A549 (cell line): ENCODE measurements at regions not wholly inside any gene's neighbourhood (a gene's known extent, or its start where the extent isn't known, plus 50 kb on each side); places are given as distances from the start of the nearest gene placed in this dataset.

Source experiments
- ATAC-seq, 2 experiments: fragments of 200-7000 bp in 1 of 2; fragments of >200 bp in 1 of 2; cut with Nextera tagmentation in 1 of 2; cut with Tn5 transposase in 1 of 2; 3 replicates each; pipeline versions ENCODE4 v1.8.0 to v1.9.1; 2018 to 2020; ENCODE audit warnings: mild to moderate bottlenecking in 1 of 2, moderate library complexity in 1 of 2
- CTCF ChIA-PET: fragments of 300-600 bp; sonication (Branson Sonifier 250); formaldehyde crosslinking; extraction: SDS; loops from one replicate; lab custom pipeline; 2021; ENCODE audit warnings: antibody characterized with exemption, inconsistent platforms; lab: Yijun Ruan, JAX
- POLR2A ChIA-PET: fragments of 350-600 bp; formaldehyde crosslinking; extraction: SDS; loops from one replicate; lab custom pipeline; 2021; ENCODE audit warnings: antibody characterized with exemption, inconsistent platforms; lab: Yijun Ruan, JAX
- DNase-seq, 2 experiments: peaks; one replicate each; pipeline versions ENCODE4 v3.0.0 to v3.0.0-alpha.2; 2011 to 2016; ENCODE audit warnings: low read depth in 1 of 2, low spot score in 1 of 2
- FAIRE-seq: peaks from 2 replicates; lab custom pipeline; 2011; peaks lifted over from hg19 to GRCh38; lab: Jason Lieb, UNC
- H3K27ac ChIP-seq, 2 experiments: fragments of >200 bp; sonication (Bioruptor Twin); formaldehyde crosslinking; 3 replicates each; pipeline ENCODE4 v1.5.1; 2016 to 2017
- H3K4me1 ChIP-seq: fragments of >200 bp; sonication (Bioruptor Twin); formaldehyde crosslinking; 3 replicates; pipeline ENCODE4 v1.6.1; 2016
- H3K4me2 ChIP-seq: fragments of >200 bp; sonication (Bioruptor Twin); formaldehyde crosslinking; 3 replicates; pipeline ENCODE4 v1.6.1; 2016
- H3K4me3 ChIP-seq: fragments of >200 bp; sonication (Bioruptor Twin); formaldehyde crosslinking; 3 replicates; pipeline ENCODE4 v1.5.1; 2016
- H3K9me3 ChIP-seq: fragments of >200 bp; sonication (Bioruptor Twin); formaldehyde crosslinking; 3 replicates; pipeline ENCODE4 v1.6.1; 2016
- ATOH8 ChIP-seq: fragments of 250-450 bp; sonication (Bioruptor Pico); IDR thresholded peaks from 2 replicates; pipeline ENCODE4 v1.5.0; 2020; ENCODE audit warnings: low read depth, mild to moderate bottlenecking, moderate library complexity
- CEBPB ChIP-seq, 2 experiments: fragments of >200 bp in 1 of 2; sonication (Bioruptor Twin) in 1 of 2; formaldehyde crosslinking in 1 of 2; IDR thresholded peaks; 2 replicates each; pipeline ENCODE4 v1.6.1; 2012 to 2016
- CHD4 ChIP-seq: fragments of 200-600 bp; sonication (generic); IDR thresholded peaks from 2 replicates; pipeline ENCODE4 v1.6.1; 2016; ENCODE audit warnings: antibody characterized with exemption, mild to moderate bottlenecking, borderline replicate concordance
- CTCF ChIP-seq: fragments of >200 bp; sonication (Bioruptor Twin); formaldehyde crosslinking; IDR thresholded peaks from 3 replicates; pipeline ENCODE4 v1.5.1; 2016
- EHMT2 ChIP-seq: fragments of 200-600 bp; sonication (generic); IDR thresholded peaks from 2 replicates; pipeline ENCODE4 v1.6.1; 2016; ENCODE audit warnings: antibody characterized with exemption, low read depth, mild to moderate bottlenecking, moderate library complexity
- ESRRA ChIP-seq: fragments of 150-350 bp; IDR thresholded peaks from 2 replicates; pipeline ENCODE4 v1.6.1; 2014; ENCODE audit warnings: mild to moderate bottlenecking, low read length, borderline replicate concordance
- HEYL ChIP-seq: fragments of 250-450 bp; sonication (Bioruptor Pico); IDR thresholded peaks from 2 replicates; pipeline ENCODE4 v1.8.0; 2021; ENCODE audit warnings: mild to moderate bottlenecking, moderate library complexity
- HOXB5 ChIP-seq: fragments of 250-450 bp; sonication (Bioruptor Pico); IDR thresholded peaks from 2 replicates; pipeline ENCODE4 v1.5.0; 2020; ENCODE audit warnings: mild to moderate bottlenecking, moderate library complexity
- JUNB ChIP-seq: fragments of >200 bp; sonication (Bioruptor Twin); formaldehyde crosslinking; IDR thresholded peaks from 2 replicates; pipeline ENCODE4 v1.6.1; 2016
- MAFK ChIP-seq: fragments of 450-650 bp; IDR thresholded peaks from 2 replicates; pipeline ENCODE4 v1.6.1; 2014; ENCODE audit not compliant: partially characterized antibody
- MYC ChIP-seq: IDR thresholded peaks from 2 replicates; pipeline ENCODE4 v1.6.1; 2012; ENCODE audit warnings: mild to moderate bottlenecking, inconsistent platforms, low read length, improper control_type of control experiment, borderline replicate concordance
- NPAS2 ChIP-seq: fragments of 250-450 bp; sonication (Bioruptor Pico); IDR thresholded peaks from 2 replicates; pipeline ENCODE4 v1.8.0; 2022; ENCODE audit warnings: mild to moderate bottlenecking, moderate library complexity, borderline replicate concordance
- NR3C1 ChIP-seq: fragments of >200 bp; sonication (Bioruptor Twin); formaldehyde crosslinking; IDR thresholded peaks from 3 replicates; pipeline ENCODE4 v1.6.1; 2017
- PHF8 ChIP-seq: fragments of 200-600 bp; sonication (generic); IDR thresholded peaks from 2 replicates; pipeline ENCODE4 v1.6.1; 2016; ENCODE audit warnings: low read depth, mild to moderate bottlenecking, antibody characterized with exemption, moderate library complexity, borderline replicate concordance
- POLR2A ChIP-seq: IDR thresholded peaks from 2 replicates; pipeline ENCODE4 v1.6.1; 2012; ENCODE audit warnings: mild to moderate bottlenecking, low read length
- RAD21 ChIP-seq, 2 experiments: fragments of >200 bp in 1 of 2; sonication (Bioruptor Twin) in 1 of 2; formaldehyde crosslinking in 1 of 2; IDR thresholded peaks in 1 of 2; conservative IDR thresholded peaks in 1 of 2; 2 replicates in 1 of 2; 3 replicates in 1 of 2; pipeline ENCODE4 v1.6.1; 2012 to 2018; ENCODE audit warnings: inconsistent platforms in 1 of 2
- RCOR1 ChIP-seq: fragments of 150-350 bp; IDR thresholded peaks from 2 replicates; pipeline ENCODE4 v1.6.1; 2014; ENCODE audit warnings: antibody characterized with exemption, low read length, low read depth
- RFX5 ChIP-seq: fragments of 450-650 bp; IDR thresholded peaks from 2 replicates; pipeline ENCODE4 v1.7.1; 2014; ENCODE audit warnings: antibody characterized with exemption, mild to moderate bottlenecking, moderate library complexity
- SMC3 ChIP-seq: fragments of >200 bp; sonication (Bioruptor Twin); formaldehyde crosslinking; IDR thresholded peaks from 3 replicates; pipeline ENCODE4 v1.6.1; 2018; ENCODE audit warnings: inconsistent platforms
- TFCP2L1 ChIP-seq: fragments of 250-450 bp; sonication (Bioruptor Pico); IDR thresholded peaks from 2 replicates; pipeline ENCODE4 v1.5.0; 2021; ENCODE audit warnings: mild to moderate bottlenecking
- USF2 ChIP-seq: fragments of 450-650 bp; IDR thresholded peaks from 2 replicates; pipeline ENCODE4 v1.6.1; 2014; ENCODE audit warnings: antibody characterized with exemption
- ZFP36 ChIP-seq: fragments of 450-650 bp; IDR thresholded peaks from 2 replicates; pipeline ENCODE4 v1.6.1; 2014; ENCODE audit warnings: borderline replicate concordance; ENCODE audit not compliant: partially characterized antibody
- WGBS: methylation state at CpG from one replicate; pipeline ENCODE4 v1.1.6; 2017; ENCODE audit errors: missing lambda C conversion rate; 5-methylcytosine and 5-hydroxymethylcytosine counted together

GRCh38 chr5:122607818-122608217 is 167.1 kb upstream of the SNX2 start:
- H3K27ac ChIP-seq = no peak overlapping the region
- H3K9me3 ChIP-seq = no peaks in the 10 kb centered on the region
- H3K4me1 ChIP-seq = no peaks in the 10 kb centered on the region
- TF ChIP-seq MAFK = peak; percentile 40
- no peak for TF ChIP-seq SMC3
- TF ChIP-seq HOXB5 = no peak
- ChIA-PET CTCF (no interaction called here), POLR2A (no interaction called here)
- H3K4me3 ChIP-seq = no peak overlapping the region
- ATAC-seq = no peak
- peak; percentile 56 for FAIRE-seq
- WGBS = 30% methylated on average over 3 of the region's 3 CpGs
- DNase-seq = no peak
- no peak overlapping the region for H3K4me2 ChIP-seq

GRCh38 chr5:122608222-122608621 is 166.7 kb upstream of the SNX2 start:
- TF ChIP-seq CEBPB (IDR thresholded peaks at IDR 0.05) (no peak), NR3C1 (no peak), POLR2A (no peak), CTCF (no peak)
- Histone ChIP-seq H3K4me1 (no peaks in the 10 kb centered on the region), H3K4me3 (no peak overlapping the region), H3K4me2 (no peak overlapping the region), H3K9me3 (no peaks in the 10 kb centered on the region), H3K27ac (no peak overlapping the region)
- WGBS = 61% methylated on average over 3 of the region's 3 CpGs
- no peak for ATAC-seq
- DNase-seq = no peak
- ChIA-PET POLR2A (no interaction called here), CTCF (no interaction called here)
- no peak for FAIRE-seq

- H3K4me1 ChIP-seq = no peaks in the 10 kb centered on the region
- WGBS = 20% methylated on average over 2 of the region's 2 CpGs
- no peak overlapping the region for H3K4me3 ChIP-seq
- TF ChIP-seq USF2 = no peak
- TF ChIP-seq RCOR1 = no peak
- TF ChIP-seq NPAS2 (CRISPR knock-in tag) = no peak
- no peak for TF ChIP-seq ESRRA
- TF ChIP-seq EHMT2 = no peak
- TF ChIP-seq HEYL (CRISPR knock-in tag) = no peak
- TF ChIP-seq RFX5 = no peak
- TF ChIP-seq POLR2A = no peak
- TF ChIP-seq ATOH8 (CRISPR knock-in tag) = no peak
- TF ChIP-seq TFCP2L1 (CRISPR knock-in tag) = no peak
- TF ChIP-seq CHD4 = no peak
- no peak for TF ChIP-seq ZFP36
- TF ChIP-seq PHF8 = no peak
- no peak for TF ChIP-seq HOXB5
- TF ChIP-seq JUNB = no peak
- TF ChIP-seq CTCF = no peak
- no peak for TF ChIP-seq MYC
- no peak for TF ChIP-seq RAD21 (conservative IDR thresholded peaks at IDR 0.05 in 1 of 2, IDR thresholded peaks at IDR 0.05 in 1 of 2)
- no peak for DNase-seq
- H3K27ac ChIP-seq = no peak overlapping the region
- no peak for ATAC-seq
- H3K4me2 ChIP-seq = no peak overlapping the region
- ChIA-PET POLR2A (no interaction called here), CTCF (interaction anchor here (2.1 kb wide), 1 partner anchor 8 kb away, joined by 5 read pairs; no protein-coding TSS in a partner anchor)
- FAIRE-seq = no peak
- no peaks in the 10 kb centered on the region for H3K9me3 ChIP-seq
Observed at GRCh38 chr5:122611406-122611805, 163.5 kb upstream of the SNX2 start.
